GM18951 (cell line): ENCODE measurements at regions not wholly inside any gene's neighbourhood (a gene's known extent, or its start where the extent isn't known, plus 50 kb on each side); places are given as distances from the start of the nearest gene placed in this dataset.

Experiments used
- POLR2A ChIP-seq: IDR thresholded peaks from 4 replicates; pipeline ENCODE4 v1.6.1; 2011; ENCODE audit warnings: mild to moderate bottlenecking; ENCODE audit not compliant: insufficient read length, insufficient read depth; ENCODE audit errors: extremely low read depth
- in situ Hi-C: fragments of 300-500 bp; cut with MboI; formaldehyde crosslinking; loops from one replicate; pipeline ENCODE4 v1.12.0; 2022; ENCODE audit warnings: low sequenced_read_pairs, mixed read lengths, inconsistent platforms; ENCODE audit not compliant: unreplicated experiment

DNA sequence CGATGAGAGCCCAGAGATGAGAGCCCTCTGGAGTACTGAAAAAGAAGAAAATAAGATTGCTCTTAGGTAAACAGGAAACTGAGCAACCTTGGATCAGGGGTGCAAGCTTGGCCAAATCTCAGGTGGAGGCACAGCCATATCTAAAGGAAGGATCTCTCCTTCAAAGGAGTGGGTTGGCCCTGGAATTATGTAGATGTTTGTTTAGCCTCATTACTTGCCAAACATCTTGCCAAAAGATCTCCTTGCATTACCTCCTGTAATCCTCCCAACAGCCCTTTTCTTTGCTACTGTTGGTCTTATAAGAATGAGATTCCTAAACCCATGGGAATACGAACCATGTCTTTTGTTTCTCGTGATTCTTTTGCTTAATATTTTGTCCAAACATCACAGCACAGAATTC is 332.6 kb upstream of the NCKAP5 start:
- in situ Hi-C loops = no loop called here
- no peak for TF ChIP-seq POLR2A

DNA sequence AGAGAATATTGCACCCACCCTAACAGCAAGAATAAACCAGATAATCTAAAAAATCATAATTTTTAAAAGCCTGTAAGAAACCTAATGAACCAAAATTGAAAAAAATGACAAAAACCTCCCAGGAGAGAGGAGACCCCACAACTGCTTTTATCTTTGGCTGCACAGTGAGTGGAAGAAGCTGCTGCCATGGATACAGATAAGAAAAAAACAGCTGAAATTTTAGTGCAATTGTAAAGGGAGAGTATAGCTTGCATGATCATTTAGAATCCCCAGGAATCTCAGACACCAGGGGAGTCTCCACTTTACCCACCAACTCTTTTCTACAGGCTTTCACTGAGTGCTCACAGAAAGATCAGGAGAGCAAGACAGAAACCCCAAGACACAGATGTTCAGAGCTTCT is 338.1 kb upstream of the NCKAP5 start:
- in situ Hi-C loops = no loop called here
- no peak for TF ChIP-seq POLR2A

DNA sequence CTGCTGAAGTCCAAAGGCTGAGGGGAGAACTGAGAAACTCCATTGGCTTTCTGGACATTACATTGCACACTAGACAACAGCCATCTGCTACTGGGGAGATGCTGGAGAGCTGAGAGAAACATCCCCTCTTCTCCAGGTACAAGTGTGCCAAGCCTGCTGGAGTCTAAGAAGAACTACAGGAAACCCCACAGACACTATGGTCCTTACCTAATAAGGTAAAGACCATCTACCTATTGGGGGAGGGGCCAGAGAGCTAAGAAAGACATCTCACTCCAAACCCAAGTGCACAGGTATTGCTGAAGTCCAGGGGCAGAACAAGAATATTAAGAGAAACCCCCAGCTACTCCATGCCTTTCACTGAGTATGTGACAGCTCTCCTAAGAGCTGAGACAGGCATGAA is 338.7 kb upstream of the NCKAP5 start:
- TF ChIP-seq POLR2A = no peak
- in situ Hi-C loops = no loop called here

DNA sequence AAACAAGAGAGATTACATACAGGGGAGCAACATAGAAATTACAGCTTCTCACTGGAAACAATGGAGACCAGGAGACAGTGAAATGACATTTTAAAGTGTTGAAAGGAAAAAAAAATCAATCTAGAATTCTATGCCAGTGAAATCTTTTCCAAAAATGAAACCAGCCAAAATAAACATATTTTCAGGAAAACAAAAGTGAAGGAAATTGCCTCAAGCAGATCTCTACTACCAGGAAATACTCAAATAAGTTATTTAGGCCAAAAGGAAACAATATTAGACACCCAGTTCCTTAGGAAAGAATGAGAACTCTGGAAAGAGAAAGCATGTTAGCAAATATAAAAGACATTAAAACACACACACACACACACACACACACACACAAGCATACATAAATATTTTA is 339.9 kb upstream of the NCKAP5 start:
- in situ Hi-C loops = no loop called here
- TF ChIP-seq POLR2A = no peak

DNA sequence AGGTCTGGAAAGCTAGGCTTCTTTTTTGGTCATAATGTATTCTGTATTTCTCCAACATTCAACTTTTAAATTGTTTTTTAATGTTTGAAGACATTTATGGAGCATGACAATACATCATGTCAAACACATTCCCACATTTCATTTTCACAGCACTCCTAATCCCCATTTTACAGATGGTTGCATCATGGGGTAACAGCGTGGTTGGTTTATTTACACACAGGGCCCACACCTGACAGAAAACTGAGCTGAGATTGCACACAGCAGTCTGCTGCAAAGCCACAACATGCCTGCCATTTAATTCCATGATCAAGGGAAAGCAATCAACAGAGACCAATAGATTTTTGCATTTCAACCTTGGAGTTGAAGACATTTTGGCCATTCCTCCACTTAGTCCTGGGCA is 335.7 kb upstream of the MGAT5 start:
- in situ Hi-C loops = no loop called here
- no peak for TF ChIP-seq POLR2A

DNA sequence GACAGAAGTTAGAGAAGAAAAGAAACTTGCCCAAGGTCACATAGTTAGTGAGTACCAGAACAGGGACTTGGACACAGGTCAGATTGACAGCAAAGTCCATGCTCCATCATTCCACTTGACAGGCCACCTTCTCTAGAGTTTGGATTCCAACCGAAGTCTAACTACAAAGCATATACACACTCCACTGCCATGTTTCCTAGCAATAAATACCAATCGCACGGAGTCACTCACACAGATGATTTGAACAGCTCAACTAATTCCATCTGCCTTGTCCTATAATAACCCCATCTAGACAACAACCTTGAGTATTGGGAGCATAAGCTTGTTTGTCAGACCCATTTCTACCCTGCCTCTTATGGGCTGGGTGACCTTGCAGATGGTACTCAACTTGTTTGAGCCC is 334.6 kb upstream of the MGAT5 start:
- in situ Hi-C loops = no loop called here
- no peak for TF ChIP-seq POLR2A

DNA sequence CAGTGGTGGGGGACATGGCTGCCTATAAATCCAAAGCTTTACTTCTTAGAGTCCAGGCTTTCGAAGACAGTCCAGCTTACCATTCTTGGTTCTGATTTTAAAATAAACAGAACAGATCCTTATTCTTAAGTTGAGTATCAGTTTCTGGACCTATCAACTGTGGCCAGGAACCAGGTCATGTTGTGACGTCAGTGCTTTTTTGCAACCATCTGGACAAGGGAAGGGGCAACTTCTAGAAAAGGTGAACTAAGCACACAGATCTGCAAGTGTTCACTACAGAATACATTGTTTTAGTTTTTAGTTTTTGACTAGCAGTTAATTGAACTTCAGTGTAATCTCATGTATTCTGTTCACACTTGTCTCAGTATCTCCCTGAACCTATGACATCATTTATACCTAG is 326.0 kb upstream of the MGAT5 start:
- no peak for TF ChIP-seq POLR2A
- in situ Hi-C loops = no loop called here

DNA sequence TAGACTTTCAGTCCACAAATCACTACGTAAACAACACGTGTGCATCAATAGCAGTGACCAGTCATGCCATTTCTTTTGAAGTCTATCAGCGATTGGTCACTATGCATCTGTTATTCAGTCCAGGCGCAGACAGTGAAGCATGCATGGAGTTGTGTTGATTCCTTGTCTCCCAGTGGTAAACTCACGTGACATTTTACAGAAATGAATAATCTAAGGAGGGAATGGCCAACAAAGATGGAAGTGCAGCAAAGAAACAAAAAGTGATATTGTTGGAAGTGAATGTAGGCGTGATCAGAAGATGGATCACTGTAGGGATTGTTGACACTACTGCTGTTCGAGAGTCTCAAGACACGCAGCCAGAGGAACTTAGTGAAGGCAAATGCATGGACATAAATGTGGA is 317.8 kb upstream of the MGAT5 start:
- in situ Hi-C loops = no loop called here
- no peak for TF ChIP-seq POLR2A

DNA sequence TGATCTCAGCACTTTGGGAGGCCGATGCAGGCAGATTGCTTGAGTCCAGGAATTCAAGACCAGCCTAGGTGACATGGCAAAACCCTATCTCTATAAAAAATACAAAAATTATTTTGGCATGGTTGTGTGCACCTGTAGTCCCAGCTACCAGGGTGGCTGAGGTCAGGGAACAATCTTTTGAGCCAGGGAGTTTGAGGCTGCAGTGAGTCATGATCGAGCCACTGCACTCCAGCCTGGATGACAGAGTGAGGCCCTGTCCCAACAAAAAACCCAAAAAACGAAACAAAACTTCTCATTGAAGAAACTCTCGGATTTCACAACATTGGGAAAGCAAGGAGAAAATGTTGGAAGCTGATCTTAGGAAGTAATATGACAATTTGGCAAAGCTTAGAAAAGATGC is 317.3 kb upstream of the MGAT5 start:
- no peak for TF ChIP-seq POLR2A
- in situ Hi-C loops = no loop called here

DNA sequence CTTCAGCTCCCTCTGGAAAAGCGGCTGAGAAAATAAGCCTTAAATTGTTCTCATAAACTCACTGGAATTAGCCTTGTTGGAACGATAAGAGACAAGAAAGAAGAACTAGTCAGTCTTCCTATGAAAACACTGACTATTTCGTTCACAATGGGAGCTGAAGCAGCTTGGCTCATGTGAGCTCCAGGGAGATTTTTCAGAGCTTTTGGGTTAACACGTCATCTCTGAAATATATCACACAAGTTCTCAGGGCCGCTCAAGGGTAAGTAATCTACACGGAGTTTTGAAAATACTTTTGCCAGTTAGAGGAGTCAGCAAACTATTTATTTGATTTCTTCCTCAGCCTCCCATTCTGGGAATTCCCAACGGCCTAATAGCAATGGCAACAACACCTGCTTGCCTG is 316.2 kb upstream of the MGAT5 start:
- no peak for TF ChIP-seq POLR2A
- in situ Hi-C loops = no loop called here

DNA sequence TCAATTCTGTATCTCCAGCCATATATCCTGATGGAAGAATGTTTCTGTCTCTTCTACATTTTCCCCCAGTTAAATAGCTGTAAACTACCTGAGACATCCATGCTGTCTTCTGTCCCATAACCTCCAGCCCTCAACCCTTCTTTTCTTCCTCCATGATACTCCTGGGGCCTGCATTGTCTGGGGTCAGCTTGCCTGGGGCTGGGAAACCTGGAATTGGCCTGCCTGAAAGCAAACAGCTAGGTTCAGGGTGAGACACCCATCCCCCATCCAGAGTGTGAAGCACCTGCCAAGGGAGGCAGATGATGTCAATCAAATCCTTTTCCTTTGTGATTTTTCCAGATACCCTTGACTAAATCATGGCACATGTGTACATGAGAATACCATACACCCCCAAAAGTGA is 313.7 kb upstream of the MGAT5 start:
- in situ Hi-C loops = no loop called here
- no peak for TF ChIP-seq POLR2A

DNA sequence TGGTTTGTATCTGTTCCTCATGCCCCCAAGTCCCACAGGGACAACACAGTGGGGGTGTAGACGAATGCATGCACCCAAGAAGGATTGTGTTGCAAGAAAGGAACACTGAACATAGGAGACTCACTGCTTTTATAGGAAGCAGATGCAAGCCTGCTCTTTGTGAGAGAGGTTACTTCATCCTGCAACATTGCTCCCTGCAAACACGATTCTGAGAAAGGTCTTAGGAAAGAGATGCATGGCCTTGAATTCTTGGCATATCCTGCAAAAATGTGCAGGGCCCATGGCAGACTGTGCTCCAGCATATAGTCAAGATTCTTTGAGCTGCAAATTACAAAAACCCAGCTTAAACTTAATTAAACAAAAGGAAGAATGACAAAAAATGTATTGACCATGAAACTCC is 312.2 kb upstream of the MGAT5 start:
- in situ Hi-C loops = no loop called here
- TF ChIP-seq POLR2A = no peak

DNA sequence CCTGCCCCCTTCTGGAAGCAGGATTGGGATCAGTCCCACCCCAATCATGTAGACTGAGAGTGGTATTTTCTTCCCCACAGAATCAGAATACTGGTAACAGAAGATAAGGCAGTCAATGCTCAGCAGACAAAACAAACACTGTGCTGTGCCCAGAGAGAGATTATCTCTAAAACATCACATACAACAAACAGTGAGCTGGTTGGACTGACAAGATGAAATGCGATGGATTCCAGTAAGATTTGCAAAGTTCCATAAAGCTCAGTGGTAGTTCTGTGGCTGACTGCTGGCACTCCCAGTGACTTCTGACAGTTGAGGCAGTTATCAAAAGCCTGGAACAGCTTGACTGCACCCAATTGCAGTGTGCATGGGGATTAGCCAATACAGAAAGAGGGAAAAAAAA is 311.5 kb upstream of the MGAT5 start:
- in situ Hi-C loops = no loop called here
- TF ChIP-seq POLR2A = no peak

DNA sequence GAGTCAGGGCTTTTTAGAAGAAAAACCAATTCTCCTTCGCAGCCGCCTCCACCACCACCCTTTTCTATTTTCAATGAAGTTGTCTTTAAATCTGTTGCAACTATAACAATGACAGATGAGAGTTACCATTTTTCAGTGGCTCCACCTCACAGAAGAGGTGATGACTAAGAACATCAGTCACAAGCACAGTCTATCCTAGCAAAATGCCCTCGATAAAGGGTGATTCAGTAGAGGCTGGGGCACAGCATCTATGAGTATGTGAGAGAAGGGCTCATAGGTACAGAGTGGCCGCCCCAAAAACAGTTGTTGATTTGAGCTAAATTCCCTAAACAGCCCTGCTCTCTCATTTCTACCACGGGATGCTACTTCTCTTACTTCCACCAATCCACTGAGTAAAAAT is 310.8 kb upstream of the MGAT5 start:
- in situ Hi-C loops = no loop called here
- no peak for TF ChIP-seq POLR2A

DNA sequence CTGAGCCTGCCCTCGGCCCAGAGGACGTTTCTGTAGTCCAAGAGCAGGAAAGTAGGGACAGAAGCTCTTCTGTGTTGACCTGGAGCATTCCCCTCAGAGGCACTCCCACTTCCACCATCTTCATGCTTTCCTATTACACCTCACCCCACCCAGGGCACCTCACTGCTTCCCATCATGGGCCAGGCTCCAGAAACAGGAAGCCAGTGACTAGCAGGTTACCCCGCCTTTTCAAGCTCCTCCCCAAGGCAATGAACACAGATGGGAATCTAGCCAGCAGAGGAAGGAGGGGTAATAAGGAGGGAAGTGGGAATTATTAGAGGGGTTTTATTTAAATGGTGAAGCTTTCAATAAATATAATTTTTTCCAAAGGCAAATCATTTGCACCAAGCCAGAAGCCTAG is 308.8 kb upstream of the MGAT5 start:
- no peak for TF ChIP-seq POLR2A
- in situ Hi-C loops = no loop called here
